ENCODE measurements at regions not wholly inside any gene's neighbourhood (a gene's known extent, or its start where the extent isn't known, plus 50 kb on each side); places are given as distances from the start of the nearest gene placed in this dataset.
"Not testable (repeated sequence)": the region's sequence is repeated elsewhere in the genome, so short reads cannot be mapped to it uniquely, and the experiment has no call there.

DNA sequence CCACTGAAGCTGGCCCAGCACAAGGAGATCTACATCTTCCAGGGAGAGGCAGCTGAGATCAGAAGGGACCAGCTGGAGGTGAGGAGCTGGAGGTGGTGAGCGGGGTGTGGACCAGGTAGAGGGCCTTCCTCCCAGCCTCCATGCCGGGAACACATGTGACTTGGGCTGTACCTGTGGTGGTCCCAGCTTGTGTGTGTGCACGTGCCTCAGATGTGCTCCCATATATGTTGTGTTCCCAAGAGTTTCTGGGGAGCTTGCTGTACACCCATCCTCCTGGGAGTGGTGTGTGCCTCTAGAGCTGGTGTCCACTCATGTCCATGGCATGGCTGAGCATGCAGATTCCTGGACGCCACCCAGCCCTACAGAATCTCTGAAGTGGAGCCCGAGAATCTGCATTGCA, 183.7 kb upstream of the AKAP13 start:
- intact Hi-C loops (cut with DNase I, micrococcal nuclease); ATAC-seq; DNase-seq: not testable (repeated sequence)

DNA sequence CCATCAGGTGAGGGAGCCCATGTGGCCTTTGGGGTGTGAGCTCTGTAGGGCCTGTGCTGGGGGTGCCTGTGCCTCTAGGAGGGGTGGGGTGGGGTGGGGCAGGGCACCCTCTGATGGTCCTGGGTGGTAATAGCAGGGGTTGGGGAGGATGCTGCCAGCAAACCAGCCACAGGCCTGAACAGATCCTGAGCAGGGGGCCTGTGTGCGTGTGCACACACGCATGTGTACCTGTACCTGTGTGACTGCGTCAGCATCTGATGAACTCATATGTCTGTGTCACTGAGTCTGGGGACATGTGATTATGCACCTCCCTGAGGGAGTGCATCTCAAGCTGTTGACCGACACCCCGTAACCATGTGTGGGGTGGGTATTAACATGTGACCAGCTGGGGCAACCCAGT, 182.8 kb upstream of the AKAP13 start:
- DNase-seq; ATAC-seq; intact Hi-C loops (cut with DNase I, micrococcal nuclease): not testable (repeated sequence)

DNA sequence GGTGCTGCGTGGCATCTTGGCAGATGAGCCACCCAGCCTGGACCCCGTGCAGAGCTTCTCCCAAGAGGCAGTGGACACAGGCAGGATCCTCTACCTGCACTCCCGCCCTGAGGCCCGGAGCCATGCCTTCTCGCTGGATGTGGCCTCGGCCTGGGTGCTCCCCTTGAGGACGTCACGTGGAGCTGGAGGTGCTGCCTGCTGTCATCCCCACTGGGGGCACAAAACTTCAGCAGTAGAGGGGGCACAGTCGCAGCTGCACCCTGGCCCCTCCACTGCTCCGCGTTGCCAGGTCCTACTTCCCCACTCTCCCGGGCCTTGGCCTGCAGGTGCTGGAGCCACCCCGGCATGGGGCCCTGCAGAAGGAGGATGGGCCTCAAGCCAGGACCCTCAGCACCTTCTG, 182.0 kb upstream of the AKAP13 start:
- intact Hi-C loops (cut with DNase I, micrococcal nuclease); ATAC-seq; DNase-seq: not testable (repeated sequence)

DNA sequence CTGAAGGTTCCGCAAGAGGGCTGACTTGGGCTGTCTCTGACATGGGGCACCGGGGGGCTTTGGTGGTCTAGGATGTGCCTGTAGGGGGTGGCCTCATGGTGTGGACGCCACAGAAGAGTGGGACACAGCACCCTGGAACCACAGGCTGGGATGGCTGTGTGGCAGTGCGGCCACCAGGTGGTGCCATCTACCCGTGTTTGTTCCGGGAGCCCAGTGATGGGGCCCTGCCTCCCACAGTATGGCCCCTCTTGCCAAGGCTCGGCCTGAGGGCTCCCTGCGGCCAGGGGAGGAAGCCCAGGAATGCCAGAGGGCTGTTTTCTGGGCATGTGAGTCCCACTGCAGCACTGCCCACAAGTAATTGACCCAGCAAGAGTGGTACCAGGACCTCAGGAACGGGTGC, 180.2 kb upstream of the AKAP13 start:
- DNase-seq; intact Hi-C loops (cut with DNase I, micrococcal nuclease): not testable (repeated sequence)
- peak; percentile 93 for ATAC-seq

GRCh38 chr15:85201118-85201793, 179.1 kb upstream of the AKAP13 start:
- ATAC-seq; DNase-seq; intact Hi-C loops (cut with DNase I, micrococcal nuclease): not testable (repeated sequence)

DNA sequence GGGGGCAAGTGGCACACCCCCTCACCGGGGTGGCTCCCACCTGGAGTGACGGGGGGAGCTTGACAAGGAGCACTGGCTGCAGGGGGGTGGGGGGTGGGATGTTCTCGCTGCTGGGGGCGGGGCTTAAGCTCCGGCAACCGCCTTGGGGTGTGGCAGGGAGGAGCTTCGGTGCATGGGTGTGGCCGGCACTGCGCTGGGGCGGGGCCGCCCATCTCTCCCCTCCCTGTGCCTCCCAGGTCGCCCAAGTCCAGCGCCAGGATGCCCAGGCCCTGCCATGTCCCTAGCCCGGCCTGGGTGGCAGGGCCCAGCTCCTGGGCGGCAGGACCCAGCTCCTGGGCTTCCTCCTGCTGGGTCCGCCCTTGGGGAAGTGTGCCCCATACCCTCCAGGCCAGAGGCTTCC, 175.9 kb upstream of the AKAP13 start:
- DNase-seq; intact Hi-C loops (cut with DNase I, micrococcal nuclease); ATAC-seq: not testable (repeated sequence)

GRCh38 chr15:85233791-85234325, 146.5 kb upstream of the AKAP13 start:
- ATAC-seq; DNase-seq; intact Hi-C loops (cut with DNase I, micrococcal nuclease): not testable (repeated sequence)

- intact Hi-C loops (cut with DNase I, micrococcal nuclease); DNase-seq; ATAC-seq: not testable (repeated sequence)
Measured at GRCh38 chr15:85234450-85235196, 145.8 kb upstream of the AKAP13 start.

GRCh38 chr15:85244056-85244455, 136.3 kb upstream of the AKAP13 start:
- ATAC-seq; DNase-seq; intact Hi-C loops (cut with DNase I, micrococcal nuclease): not testable (repeated sequence)

GRCh38 chr15:85250938-85251542, 129.4 kb upstream of the AKAP13 start:
- DNase-seq (peak; percentile 38 to 74), ATAC-seq (peak; percentile 47)
- intact Hi-C loops (cut with DNase I, micrococcal nuclease), result not testable (repeated sequence)

- intact Hi-C loops (cut with DNase I, micrococcal nuclease); DNase-seq: not testable (repeated sequence)
- ATAC-seq, result peak; percentile 63
Measured at GRCh38 chr15:85253196-85253915, 127.0 kb upstream of the AKAP13 start.

DNA sequence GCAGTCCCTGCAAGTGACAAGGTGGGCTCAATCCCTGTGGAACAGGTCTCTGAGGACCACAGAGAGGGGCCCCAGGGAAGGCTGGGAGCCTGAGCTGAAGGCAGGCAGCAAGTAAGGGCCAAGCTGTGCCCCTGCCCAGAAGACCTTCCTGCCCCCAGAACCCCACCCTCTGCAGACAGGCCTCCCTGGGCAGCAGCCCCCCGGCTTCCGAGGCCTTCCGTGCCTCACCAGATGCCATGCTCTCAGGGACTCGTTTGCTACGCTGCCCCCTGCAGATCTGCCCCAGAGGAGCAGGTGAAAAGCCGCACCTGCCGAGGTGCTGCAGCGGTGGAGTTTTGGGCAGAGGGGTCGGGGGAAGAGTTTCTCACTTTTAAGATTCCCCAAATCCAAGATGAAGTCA, 125.4 kb upstream of the AKAP13 start:
- DNase-seq; ATAC-seq; intact Hi-C loops (cut with DNase I, micrococcal nuclease): not testable (repeated sequence)

GRCh38 chr15:85255502-85255901, 124.9 kb upstream of the AKAP13 start:
- DNase-seq; intact Hi-C loops (cut with DNase I, micrococcal nuclease); ATAC-seq: not testable (repeated sequence)

GRCh38 chr15:85256009-85256997, 124.1 kb upstream of the AKAP13 start:
- DNase-seq; intact Hi-C loops (cut with DNase I, micrococcal nuclease): not testable (repeated sequence)
- peak; percentile 14 for ATAC-seq

DNA sequence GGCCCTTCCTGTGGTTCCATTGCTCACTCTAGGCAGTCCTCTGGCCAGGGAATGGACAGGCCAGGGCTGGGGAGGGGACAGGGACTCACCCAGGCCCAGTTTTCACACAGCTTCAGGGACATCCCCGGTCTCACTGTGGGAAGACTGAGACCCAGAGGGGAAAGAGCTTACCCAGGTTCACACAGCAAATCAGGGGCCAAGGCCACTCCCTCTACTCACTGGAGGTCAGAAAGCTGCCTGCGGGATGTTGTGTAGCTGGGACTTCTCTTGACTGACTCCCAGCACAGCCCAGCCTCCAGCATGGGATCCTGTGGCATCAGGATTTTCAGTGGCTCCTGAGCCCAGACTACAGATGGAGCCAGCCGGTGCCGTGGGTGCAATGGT, 122.3 kb upstream of the AKAP13 start:
- intact Hi-C loops (cut with DNase I, micrococcal nuclease); ATAC-seq; DNase-seq: not testable (repeated sequence)

- ATAC-seq; DNase-seq; intact Hi-C loops (cut with DNase I, micrococcal nuclease): not testable (repeated sequence)
Measured at GRCh38 chr15:85258559-85259209, 121.7 kb upstream of the AKAP13 start.

DNA sequence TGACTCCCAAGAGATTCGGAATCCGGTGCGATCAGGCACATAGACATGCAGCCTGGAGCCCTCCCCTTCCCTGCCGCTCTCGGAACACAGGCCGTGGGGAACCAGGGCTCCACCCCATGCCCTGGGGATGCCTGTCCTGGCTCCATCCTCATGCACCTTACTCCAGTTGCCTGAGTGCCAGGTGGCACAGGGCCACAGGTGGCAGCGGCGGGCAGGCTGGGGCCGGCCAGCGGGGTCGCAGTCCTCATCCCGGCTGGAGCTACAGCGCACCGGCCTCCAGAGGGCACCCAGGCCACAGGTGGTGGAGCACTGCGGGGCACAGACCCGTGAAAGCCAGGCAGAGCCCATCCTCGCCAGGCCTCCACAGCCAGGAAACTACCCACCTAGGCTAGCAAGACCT, 119.9 kb upstream of the AKAP13 start:
- ATAC-seq, result peak; percentile 35
- intact Hi-C loops (cut with DNase I, micrococcal nuclease); DNase-seq: not testable (repeated sequence)

Data from left colon (tissue), 2 donors.